Adrenal gland (tissue), 5 donors: ENCODE measurements at regions not wholly inside any gene's neighbourhood (a gene's known extent, or its start where the extent isn't known, plus 50 kb on each side); places are given as distances from the start of the nearest gene placed in this dataset.

Experiments
- POLR2A ChIP-seq, 2 donors: fragments of 450-650 bp; IDR thresholded peaks; one replicate each; pipeline ENCODE4 v1.6.1; 2017; ENCODE audit warnings: antibody characterized with exemption in 2 of 2, mild to moderate bottlenecking in 2 of 2, moderate library complexity in 1 of 2
- TF ChIP-seq, protein P1 (sequence below), 6 experiments: fragments of 450-650 bp in 4 of 6; fragments of 200-600 bp in 2 of 6; sonication (generic) in 1 of 6; IDR thresholded peaks; 1 replicate in 5 of 6; 2 replicates in 1 of 6; pipeline versions ENCODE4 v1.5.1 to v1.8.0; 2016 to 2021; ENCODE audit warnings: antibody characterized with exemption in 6 of 6, mild to moderate bottlenecking in 2 of 6, moderate library complexity in 1 of 6
- donor health status: DM: no; HTN: no; CAD: no.

- TF ChIP-seq, protein P1, sequence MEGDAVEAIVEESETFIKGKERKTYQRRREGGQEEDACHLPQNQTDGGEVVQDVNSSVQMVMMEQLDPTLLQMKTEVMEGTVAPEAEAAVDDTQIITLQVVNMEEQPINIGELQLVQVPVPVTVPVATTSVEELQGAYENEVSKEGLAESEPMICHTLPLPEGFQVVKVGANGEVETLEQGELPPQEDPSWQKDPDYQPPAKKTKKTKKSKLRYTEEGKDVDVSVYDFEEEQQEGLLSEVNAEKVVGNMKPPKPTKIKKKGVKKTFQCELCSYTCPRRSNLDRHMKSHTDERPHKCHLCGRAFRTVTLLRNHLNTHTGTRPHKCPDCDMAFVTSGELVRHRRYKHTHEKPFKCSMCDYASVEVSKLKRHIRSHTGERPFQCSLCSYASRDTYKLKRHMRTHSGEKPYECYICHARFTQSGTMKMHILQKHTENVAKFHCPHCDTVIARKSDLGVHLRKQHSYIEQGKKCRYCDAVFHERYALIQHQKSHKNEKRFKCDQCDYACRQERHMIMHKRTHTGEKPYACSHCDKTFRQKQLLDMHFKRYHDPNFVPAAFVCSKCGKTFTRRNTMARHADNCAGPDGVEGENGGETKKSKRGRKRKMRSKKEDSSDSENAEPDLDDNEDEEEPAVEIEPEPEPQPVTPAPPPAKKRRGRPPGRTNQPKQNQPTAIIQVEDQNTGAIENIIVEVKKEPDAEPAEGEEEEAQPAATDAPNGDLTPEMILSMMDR (IDR thresholded peaks at IDR 0.05): no peak
- TF ChIP-seq POLR2A (IDR thresholded peaks at IDR 0.05): no peak
These were observed 113.8 kb upstream of the TNRC6C start for GRCh38 chr17:77844681-77845080.
